ENCODE measurements at regions not wholly inside any gene's neighbourhood (a gene's known extent, or its start where the extent isn't known, plus 50 kb on each side); places are given as distances from the start of the nearest gene placed in this dataset.

- DNase-seq (ENCODE audit: low read depth in 4 of 4, low spot score in 2 of 4): no peak
Measured at GRCh38 chr12:90899456-90900182, 55.4 kb downstream of the CCER1 start.

- no peak for DNase-seq (ENCODE audit: low read depth in 4 of 4, low spot score in 2 of 4)
Measured at GRCh38 chr12:90897986-90898385, 57.0 kb downstream of the CCER1 start.

- DNase-seq (ENCODE audit: low read depth in 4 of 4, low spot score in 2 of 4): no peak
Measured at GRCh38 chr12:90897316-90897715, 57.7 kb downstream of the CCER1 start.

GRCh38 chr12:90896821-90897220, 58.2 kb downstream of the CCER1 start:
- DNase-seq (ENCODE audit: low read depth in 4 of 4, low spot score in 2 of 4): no peak

GRCh38 chr12:90896164-90896563, 58.8 kb downstream of the CCER1 start:
- no peak for DNase-seq (ENCODE audit: low read depth in 4 of 4, low spot score in 2 of 4)

GRCh38 chr12:90888316-90888715, 66.7 kb downstream of the CCER1 start:
- no peak for DNase-seq (ENCODE audit: low read depth in 4 of 4, low spot score in 2 of 4)

- no peak for DNase-seq (ENCODE audit: low read depth in 4 of 4, low spot score in 2 of 4)
Measured at GRCh38 chr12:90883456-90883855, 71.5 kb downstream of the CCER1 start.

- no peak for DNase-seq (ENCODE audit: low read depth in 4 of 4, low spot score in 2 of 4)
Measured at GRCh38 chr12:90871726-90872096, 83.3 kb downstream of the CCER1 start.

- DNase-seq (ENCODE audit: low read depth in 4 of 4, low spot score in 2 of 4): no peak
Measured at GRCh38 chr12:90870971-90871725, 83.8 kb downstream of the CCER1 start.

- DNase-seq (ENCODE audit: low read depth in 4 of 4, low spot score in 2 of 4): no peak
Measured at GRCh38 chr12:90868626-90869025, 86.3 kb downstream of the CCER1 start.

GRCh38 chr12:90859591-90859990, 95.4 kb downstream of the CCER1 start:
- no peak for DNase-seq (ENCODE audit: low read depth in 4 of 4, low spot score in 2 of 4)

- peak in 1 of 4 donors; percentile 25 for DNase-seq (ENCODE audit: low read depth in 4 of 4, low spot score in 2 of 4)
Measured at GRCh38 chr12:90858252-90858651, 96.7 kb downstream of the CCER1 start.

- DNase-seq (ENCODE audit: low read depth in 4 of 4, low spot score in 2 of 4): no peak
Measured at GRCh38 chr12:90855534-90855933, 99.4 kb downstream of the CCER1 start.

GRCh38 chr12:90854136-90854689, 100.8 kb downstream of the CCER1 start:
- DNase-seq (ENCODE audit: low read depth in 4 of 4, low spot score in 2 of 4): peak in 1 of 4 donors; percentile 33

GRCh38 chr12:90851800-90852718, 102.9 kb downstream of the CCER1 start:
- no peak for DNase-seq (ENCODE audit: low read depth in 4 of 4, low spot score in 2 of 4)

GRCh38 chr12:90842477-90842876, 112.5 kb downstream of the CCER1 start:
- DNase-seq (ENCODE audit: low read depth in 4 of 4, low spot score in 2 of 4): no peak

GRCh38 chr12:90841336-90841735, 113.6 kb downstream of the CCER1 start:
- DNase-seq (ENCODE audit: low read depth in 4 of 4, low spot score in 2 of 4): no peak

- no peak for DNase-seq (ENCODE audit: low read depth in 4 of 4, low spot score in 2 of 4)
Measured at GRCh38 chr12:90839346-90839745, 115.6 kb downstream of the CCER1 start.

GRCh38 chr12:90836689-90837088, 118.3 kb downstream of the CCER1 start:
- DNase-seq (ENCODE audit: low read depth in 4 of 4, low spot score in 2 of 4): no peak

GRCh38 chr12:90833228-90833627, 121.7 kb downstream of the CCER1 start:
- DNase-seq (ENCODE audit: low read depth in 4 of 4, low spot score in 2 of 4): peak in 3 of 4 donors; percentile 8 to 19 (median 13)

- DNase-seq (ENCODE audit: low read depth in 4 of 4, low spot score in 2 of 4): no peak
Measured at GRCh38 chr12:90832427-90832826, 122.5 kb downstream of the CCER1 start.

Measured in left renal cortex interstitium (tissue), 4 donors.